H1 (cell line): ENCODE measurements at regions not wholly inside any gene's neighbourhood (a gene's known extent, or its start where the extent isn't known, plus 50 kb on each side); places are given as distances from the start of the nearest gene placed in this dataset.

Experiments
- CBX8 ChIP-seq: fragments of 300-800, 300-1000 bp; sonication (generic); IDR thresholded peaks from 2 replicates; pipeline ENCODE4 v1.7.1; 2016; ENCODE audit warnings: low read depth, low read length, borderline replicate concordance
- JUN ChIP-seq: IDR thresholded peaks from 2 replicates; pipeline ENCODE4 v1.6.1; 2011; ENCODE audit warnings: low read depth, mild to moderate bottlenecking, improper control_type of control experiment, low read length
- MAFK ChIP-seq: IDR thresholded peaks from 2 replicates; pipeline ENCODE4 v1.6.1; 2012; ENCODE audit warnings: low read depth, mild to moderate bottlenecking, improper control_type of control experiment, low read length
- PHF8 ChIP-seq: fragments of 200-600 bp; sonication (generic); conservative IDR thresholded peaks from 2 replicates; pipeline ENCODE4 v1.7.1; 2012; ENCODE audit warnings: low read depth, mild to moderate bottlenecking, inconsistent platforms, low read length, moderate library complexity
- TCF12 ChIP-seq: IDR thresholded peaks from 2 replicates; pipeline ENCODE4 v1.6.1; 2011; ENCODE audit warnings: low read depth, mild to moderate bottlenecking, low read length
- YY1 ChIP-seq: IDR thresholded peaks from 2 replicates; pipeline ENCODE4 v1.6.1; 2011; ENCODE audit warnings: low read depth, mild to moderate bottlenecking, low read length
- TF ChIP-seq, protein P1 (sequence below): IDR thresholded peaks from 2 replicates; pipeline ENCODE4 v1.6.1; 2012; ENCODE audit warnings: inconsistent platforms

DNA sequence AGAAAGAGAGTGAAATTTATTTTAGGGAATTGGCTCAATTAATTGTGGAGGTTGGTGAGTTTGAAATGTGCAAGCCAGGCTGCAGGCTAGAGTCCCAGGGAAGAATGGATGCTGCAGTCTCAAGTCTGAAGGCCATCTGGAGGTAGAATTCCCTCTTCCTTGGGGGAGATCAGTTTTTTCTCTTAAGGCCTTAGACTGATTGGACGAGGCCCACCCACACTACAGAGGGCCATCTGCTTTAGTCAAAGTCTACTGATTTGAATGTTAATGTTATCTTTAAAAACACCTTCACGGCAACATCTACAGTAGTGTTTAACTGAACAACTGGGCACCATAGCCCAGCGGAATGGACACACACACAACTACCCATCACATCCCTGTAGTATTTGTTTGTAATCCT lies 245.9 kb upstream of the IRF2BP2 start (continued):
- TF ChIP-seq, protein P1, sequence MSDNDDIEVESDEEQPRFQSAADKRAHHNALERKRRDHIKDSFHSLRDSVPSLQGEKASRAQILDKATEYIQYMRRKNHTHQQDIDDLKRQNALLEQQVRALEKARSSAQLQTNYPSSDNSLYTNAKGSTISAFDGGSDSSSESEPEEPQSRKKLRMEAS, result no peak
- TF ChIP-seq YY1 (no peak), MAFK (no peak), CBX8 (no peak), JUN (no peak), TCF12 (no peak), PHF8 (no peak)
- TF ChIP-seq, all 59 proteins: peak for 0
